ENCODE measurements at regions not wholly inside any gene's neighbourhood (a gene's known extent, or its start where the extent isn't known, plus 50 kb on each side); places are given as distances from the start of the nearest gene placed in this dataset.

GRCh38 chr17:65279456-65279855 is 142.3 kb downstream of the RGS9 start:
- Histone ChIP-seq H3K4ac (ENCODE audit: low read depth, low read length) (no peak overlapping the region), H3K14ac (replicated peaks; ENCODE audit: low read depth, low read length) (no peak overlapping the region), H3K9ac (ENCODE audit: low read depth, low read length) (no peak overlapping the region), H3K79me1 (ENCODE audit: low read depth in 1 of 2, low read length in 2 of 2) (no peaks in the 10 kb centered on the region), H3K27ac (ENCODE audit: insufficient read depth, low read length) (no peak overlapping the region), H2AK5ac (ENCODE audit: low read depth, low read length) (no peak overlapping the region), H3K18ac (ENCODE audit: low read depth, low read length) (no peak overlapping the region), H3K9me3 (ENCODE audit: control insufficient read depth, insufficient read depth, low read length) (0 out of 2 replicates have a peak, but pooled peaks cover 2% of the 10 kb centered on the region), H2BK20ac (ENCODE audit: low read depth, low read length) (no peak overlapping the region), H2BK15ac (ENCODE audit: low read depth, low read length) (no peak overlapping the region), H3K4me3 (ENCODE audit: insufficient read depth, low read depth, low read length) (no peak overlapping the region), H3K4me2 (ENCODE audit: low read depth, low read length) (no peak overlapping the region), H3K36me3 (ENCODE audit: control insufficient read depth, insufficient read depth, low read length) (no peaks in the 10 kb centered on the region), H3K27me3 (ENCODE audit: control insufficient read depth, insufficient read depth, low read length) (peaks cover 7% of the 10 kb centered on the region; the same call in 1 of the 2 replicates), H3K56ac (ENCODE audit: extremely low read depth, insufficient read depth, low read length) (no peak overlapping the region), H4K91ac (ENCODE audit: insufficient read depth, low read depth, low read length) (no peak overlapping the region), H3K4me1 (ENCODE audit: control insufficient read depth, insufficient read depth, low read length) (peaks cover 3% of the 10 kb centered on the region; the same call in 1 of the 2 replicates), H2BK5ac (ENCODE audit: low read depth, low read length, poor library complexity, severe bottlenecking) (no peak overlapping the region), H4K20me1 (ENCODE audit: insufficient read depth, low read length) (no peaks in the 10 kb centered on the region), H2BK120ac (ENCODE audit: low read depth, low read length) (no peak overlapping the region), H3K23ac (ENCODE audit: low read depth, low read length) (no peak overlapping the region), H3K9me1 (ENCODE audit: insufficient read depth, low read length) (peaks cover 2% of the 10 kb centered on the region; the same call in 1 of the 2 replicates), H2AFZ (replicated peaks; ENCODE audit: low read length, poor library complexity) (no peak overlapping the region), H4K8ac (ENCODE audit: low read depth in 2 of 2, low read length in 2 of 2) (no peak overlapping the region), H2AK9ac (replicated peaks; ENCODE audit: low read depth, low read length, poor library complexity) (no peak overlapping the region), H4K5ac (ENCODE audit: low read depth, low read length) (no peak overlapping the region)
- no TSS peak for BruUV-seq (replicated peaks)
- dilution Hi-C loops (cut with HindIII; ENCODE audit: low sequenced_read_pairs, unreplicated experiment) (no loop called here), intact Hi-C loops (cut with micrococcal nuclease) (loop anchor here (2.0 to 5.0 kb wide), 3 partner anchors 49 to 708 kb away; no protein-coding TSS in a partner anchor), in situ Hi-C loops (cut with MboI; ENCODE audit: low sequenced_read_pairs) (no loop called here)
- TF ChIP-seq CHD1 (IDR thresholded peaks at IDR 0.05; ENCODE audit: low read depth, low read length) (no peak), RFX5 (IDR thresholded peaks at IDR 0.05; ENCODE audit: low read depth, low read length) (no peak), MAZ (IDR thresholded peaks at IDR 0.05; ENCODE audit: borderline replicate concordance, low read depth, low read length) (no peak), BHLHE40 (IDR thresholded peaks at IDR 0.05; ENCODE audit: low read depth, low read length) (no peak), ELK1 (IDR thresholded peaks at IDR 0.05; ENCODE audit: borderline replicate concordance, low read depth, low read length) (no peak), MXI1 (IDR thresholded peaks at IDR 0.05; ENCODE audit: borderline replicate concordance, low read depth, low read length) (no peak), SMC3 (IDR thresholded peaks at IDR 0.05; ENCODE audit: low read depth, low read length) (no peak), CTCF (conservative IDR thresholded peaks at IDR 0.05; ENCODE audit: low read depth, low read length) (no peak), FOS (IDR thresholded peaks at IDR 0.05; ENCODE audit: low read depth, low read length) (no peak), NFE2L2 (IDR thresholded peaks at IDR 0.05; ENCODE audit: low read depth, low read length) (no peak), RCOR1 (IDR thresholded peaks at IDR 0.05; ENCODE audit: insufficient replicate concordance, low read length) (no peak), CEBPB (IDR thresholded peaks at IDR 0.05; ENCODE audit: low read depth, low read length) (no peak), RAD21 (IDR thresholded peaks at IDR 0.05; ENCODE audit: low read length) (no peak)
- ATAC-seq (ENCODE audit: low read depth) (no peak), DNase-seq (no peak)
- CTCF ChIA-PET = interaction anchor here (0.6 kb wide), 1 partner anchor 892 kb away, joined by 4 read pairs; no protein-coding TSS in a partner anchor
- WGBS, 2 experiments (ENCODE audit: extremely low coverage in 2 of 2, insufficient read length in 1 of 2) = no CpG with 5 or more reads among the region's 2 CpGs
- POLR2A ChIA-PET (ENCODE audit: unreplicated experiment) = no interaction called here

All from IMR-90 (cell line).